ENCODE measurements at regions not wholly inside any gene's neighbourhood (a gene's known extent, or its start where the extent isn't known, plus 50 kb on each side); places are given as distances from the start of the nearest gene placed in this dataset.

DNA sequence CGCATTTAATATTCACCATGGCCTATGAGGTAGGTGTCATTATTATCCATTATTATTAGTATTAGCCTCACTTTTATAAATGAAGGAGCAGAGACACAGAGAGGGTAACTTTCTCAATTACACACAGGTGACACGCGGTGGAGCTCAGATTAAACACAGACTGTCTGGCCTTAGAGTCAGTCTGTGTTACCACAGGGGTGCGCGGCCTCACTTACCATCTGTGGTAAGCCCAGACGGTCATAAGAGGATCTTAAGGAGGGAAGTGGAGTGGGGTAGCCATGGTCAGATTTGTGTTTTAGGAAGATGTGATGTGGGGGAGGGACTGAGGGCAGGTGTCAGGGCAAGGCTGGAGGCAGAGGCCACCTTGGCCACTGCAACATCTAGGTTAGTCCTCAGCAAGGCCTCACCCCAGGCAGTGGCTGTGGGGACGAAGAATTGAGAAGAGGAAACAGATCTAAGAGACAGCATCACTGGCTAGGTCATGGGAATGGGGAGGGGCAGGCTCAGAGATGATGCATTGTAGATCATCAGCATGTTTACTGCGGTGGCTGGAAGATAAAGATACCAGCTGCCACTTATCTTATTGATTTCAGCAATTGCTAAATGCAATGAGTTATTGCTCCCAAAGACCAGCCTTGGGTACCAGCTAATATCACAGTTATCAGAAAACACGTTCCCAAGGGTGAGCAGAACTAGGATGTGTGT, 67.1 kb downstream of the SERPINA3 start:
- TF ChIP-seq NFRKB (IDR thresholded peaks at IDR 0.05): no peak
- TF ChIP-seq, protein P1, sequence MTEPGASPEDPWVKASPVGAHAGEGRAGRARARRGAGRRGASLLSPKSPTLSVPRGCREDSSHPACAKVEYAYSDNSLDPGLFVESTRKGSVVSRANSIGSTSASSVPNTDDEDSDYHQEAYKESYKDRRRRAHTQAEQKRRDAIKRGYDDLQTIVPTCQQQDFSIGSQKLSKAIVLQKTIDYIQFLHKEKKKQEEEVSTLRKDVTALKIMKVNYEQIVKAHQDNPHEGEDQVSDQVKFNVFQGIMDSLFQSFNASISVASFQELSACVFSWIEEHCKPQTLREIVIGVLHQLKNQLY (CRISPR knock-in tag; IDR thresholded peaks at IDR 0.05): no peak
- TF ChIP-seq CTCF (CRISPR knock-in tag; IDR thresholded peaks at IDR 0.05): no peak
- no peak for TF ChIP-seq HMG20A (CRISPR knock-in tag; IDR thresholded peaks at IDR 0.05; ENCODE audit: borderline replicate concordance)
- TF ChIP-seq BHLHE40 (IDR thresholded peaks at IDR 0.05; ENCODE audit: low read length): no peak
- no peak for TF ChIP-seq ZNF232 (CRISPR knock-in tag; IDR thresholded peaks at IDR 0.05; ENCODE audit: borderline replicate concordance)
- TF ChIP-seq IRF1 (CRISPR knock-in tag; IDR thresholded peaks at IDR 0.05; ENCODE audit: low read depth): no peak
- no peak for TF ChIP-seq EED (CRISPR knock-in tag; IDR thresholded peaks at IDR 0.05)
- TF ChIP-seq, protein P2, sequence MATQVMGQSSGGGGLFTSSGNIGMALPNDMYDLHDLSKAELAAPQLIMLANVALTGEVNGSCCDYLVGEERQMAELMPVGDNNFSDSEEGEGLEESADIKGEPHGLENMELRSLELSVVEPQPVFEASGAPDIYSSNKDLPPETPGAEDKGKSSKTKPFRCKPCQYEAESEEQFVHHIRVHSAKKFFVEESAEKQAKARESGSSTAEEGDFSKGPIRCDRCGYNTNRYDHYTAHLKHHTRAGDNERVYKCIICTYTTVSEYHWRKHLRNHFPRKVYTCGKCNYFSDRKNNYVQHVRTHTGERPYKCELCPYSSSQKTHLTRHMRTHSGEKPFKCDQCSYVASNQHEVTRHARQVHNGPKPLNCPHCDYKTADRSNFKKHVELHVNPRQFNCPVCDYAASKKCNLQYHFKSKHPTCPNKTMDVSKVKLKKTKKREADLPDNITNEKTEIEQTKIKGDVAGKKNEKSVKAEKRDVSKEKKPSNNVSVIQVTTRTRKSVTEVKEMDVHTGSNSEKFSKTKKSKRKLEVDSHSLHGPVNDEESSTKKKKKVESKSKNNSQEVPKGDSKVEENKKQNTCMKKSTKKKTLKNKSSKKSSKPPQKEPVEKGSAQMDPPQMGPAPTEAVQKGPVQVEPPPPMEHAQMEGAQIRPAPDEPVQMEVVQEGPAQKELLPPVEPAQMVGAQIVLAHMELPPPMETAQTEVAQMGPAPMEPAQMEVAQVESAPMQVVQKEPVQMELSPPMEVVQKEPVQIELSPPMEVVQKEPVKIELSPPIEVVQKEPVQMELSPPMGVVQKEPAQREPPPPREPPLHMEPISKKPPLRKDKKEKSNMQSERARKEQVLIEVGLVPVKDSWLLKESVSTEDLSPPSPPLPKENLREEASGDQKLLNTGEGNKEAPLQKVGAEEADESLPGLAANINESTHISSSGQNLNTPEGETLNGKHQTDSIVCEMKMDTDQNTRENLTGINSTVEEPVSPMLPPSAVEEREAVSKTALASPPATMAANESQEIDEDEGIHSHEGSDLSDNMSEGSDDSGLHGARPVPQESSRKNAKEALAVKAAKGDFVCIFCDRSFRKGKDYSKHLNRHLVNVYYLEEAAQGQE (IDR thresholded peaks at IDR 0.05; ENCODE audit: borderline replicate concordance in 1 of 2, low read depth in 1 of 2, low read length in 2 of 2): no peak
- TF ChIP-seq POLR2AphosphoS2 (IDR thresholded peaks at IDR 0.05; ENCODE audit: low read depth, low read length): no peak
- TF ChIP-seq CBX5 (CRISPR knock-in tag; IDR thresholded peaks at IDR 0.05; ENCODE audit: borderline replicate concordance): no peak
- TF ChIP-seq TAF15 (IDR thresholded peaks at IDR 0.05; ENCODE audit: low read depth, low read length, poor library complexity, severe bottlenecking): no peak
- TF ChIP-seq, protein P3, sequence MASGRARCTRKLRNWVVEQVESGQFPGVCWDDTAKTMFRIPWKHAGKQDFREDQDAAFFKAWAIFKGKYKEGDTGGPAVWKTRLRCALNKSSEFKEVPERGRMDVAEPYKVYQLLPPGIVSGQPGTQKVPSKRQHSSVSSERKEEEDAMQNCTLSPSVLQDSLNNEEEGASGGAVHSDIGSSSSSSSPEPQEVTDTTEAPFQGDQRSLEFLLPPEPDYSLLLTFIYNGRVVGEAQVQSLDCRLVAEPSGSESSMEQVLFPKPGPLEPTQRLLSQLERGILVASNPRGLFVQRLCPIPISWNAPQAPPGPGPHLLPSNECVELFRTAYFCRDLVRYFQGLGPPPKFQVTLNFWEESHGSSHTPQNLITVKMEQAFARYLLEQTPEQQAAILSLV (CRISPR knock-in tag; IDR thresholded peaks at IDR 0.05; ENCODE audit: borderline replicate concordance): no peak
- no peak for TF ChIP-seq ZNF354B (CRISPR knock-in tag; IDR thresholded peaks at IDR 0.05)

Data from HepG2 (cell line).